WTC11 (cell line): ENCODE measurements at regions not wholly inside any gene's neighbourhood (a gene's known extent, or its start where the extent isn't known, plus 50 kb on each side); places are given as distances from the start of the nearest gene placed in this dataset.

Experiments
- ATAC-seq: fragments of 200-7000 bp; cut with Tn5 transposase; 2 replicates; pipeline ENCODE4 v1.10.0; 2021; ENCODE audit warnings: mild to moderate bottlenecking, moderate library complexity
- CTCF ChIA-PET: fragments of 300-600 bp; sonication (Branson Sonifier 250); formaldehyde crosslinking; loops from one replicate; lab custom pipeline; 2021; ENCODE audit warnings: antibody characterized with exemption; lab: Charles Lee
- POLR2A ChIA-PET: fragments of 350-600 bp; sonication (Branson Sonifier 250); formaldehyde crosslinking; loops from one replicate; lab custom pipeline; 2021; ENCODE audit warnings: antibody characterized with exemption; lab: Charles Lee
- DNase-seq: peaks from one replicate; pipeline ENCODE4 v3.0.0; 2021; ENCODE audit warnings: low spot score
- H3K27ac Mint-ChIP-seq: 2 replicates; pipeline ENCODE4 v1.8.0; 2021; ENCODE audit warnings: mixed read lengths
- H3K27me3 Mint-ChIP-seq: 2 replicates; pipeline ENCODE4 v1.8.0; 2021; ENCODE audit warnings: low read depth, mild to moderate bottlenecking, moderate library complexity, mixed read lengths
- H3K36me3 Mint-ChIP-seq: 2 replicates; pipeline ENCODE4 v1.8.0; 2021; ENCODE audit warnings: mixed read lengths
- H3K4me1 Mint-ChIP-seq: 2 replicates; pipeline ENCODE4 v1.8.0; 2022; ENCODE audit warnings: mixed read lengths
- H3K4me3 Mint-ChIP-seq: 2 replicates; pipeline ENCODE4 v1.8.0; 2021; ENCODE audit warnings: mild to moderate bottlenecking, moderate library complexity, mixed read lengths
- H3K9me3 Mint-ChIP-seq: 2 replicates; pipeline ENCODE4 v1.8.0; 2021; ENCODE audit warnings: mixed read lengths
- AFF4 ChIP-seq: sonication (generic); formaldehyde crosslinking; IDR thresholded peaks from 2 replicates; pipeline ENCODE4 v1.8.1; 2023; ENCODE audit warnings: mild to moderate bottlenecking, missing genetic modification reagents, borderline replicate concordance
- ATF1 ChIP-seq: sonication (generic); formaldehyde crosslinking; IDR thresholded peaks from 2 replicates; pipeline ENCODE4 v1.8.1; 2023; ENCODE audit warnings: mild to moderate bottlenecking, moderate library complexity, missing genetic modification reagents
- ATF2 ChIP-seq: sonication (generic); formaldehyde crosslinking; IDR thresholded peaks from 2 replicates; pipeline ENCODE4 v1.8.1; 2022; ENCODE audit warnings: low read depth, missing genetic modification reagents, borderline replicate concordance
- CBFB ChIP-seq: sonication (generic); formaldehyde crosslinking; IDR thresholded peaks from 2 replicates; pipeline ENCODE4 v1.8.1; 2022; ENCODE audit warnings: mild to moderate bottlenecking, low read depth, missing genetic modification reagents
- E2F4 ChIP-seq: sonication (generic); formaldehyde crosslinking; IDR thresholded peaks from 2 replicates; pipeline ENCODE4 v1.8.1; 2022; ENCODE audit warnings: low read depth, mild to moderate bottlenecking, moderate library complexity, missing genetic modification reagents, borderline replicate concordance
- E2F5 ChIP-seq: sonication (generic); formaldehyde crosslinking; IDR thresholded peaks from 2 replicates; pipeline ENCODE4 v1.8.1; 2022; ENCODE audit warnings: mild to moderate bottlenecking, moderate library complexity, missing genetic modification reagents
- ETV6 ChIP-seq: sonication (generic); formaldehyde crosslinking; IDR thresholded peaks from 2 replicates; pipeline ENCODE4 v1.8.1; 2022; ENCODE audit warnings: mild to moderate bottlenecking, missing genetic modification reagents
- FOXK1 ChIP-seq: sonication (generic); formaldehyde crosslinking; IDR thresholded peaks from 2 replicates; pipeline ENCODE4 v1.8.0; 2022; ENCODE audit warnings: mild to moderate bottlenecking, moderate library complexity, missing genetic modification reagents
- HMGA2 ChIP-seq: fragments of 250-450 bp; sonication (Bioruptor Pico); IDR thresholded peaks from 2 replicates; pipeline ENCODE4 v1.4.0; 2021; ENCODE audit warnings: mild to moderate bottlenecking, moderate library complexity
- NFYB ChIP-seq: sonication (generic); formaldehyde crosslinking; conservative IDR thresholded peaks from 2 replicates; pipeline ENCODE4 v1.8.0; 2022; ENCODE audit warnings: low read depth, missing genetic modification reagents
- RELA ChIP-seq: sonication (generic); formaldehyde crosslinking; IDR thresholded peaks from 2 replicates; pipeline ENCODE4 v1.8.1; 2022; ENCODE audit warnings: missing genetic modification reagents, mild to moderate bottlenecking, borderline replicate concordance
- SMAD4 ChIP-seq: sonication (generic); formaldehyde crosslinking; IDR thresholded peaks from 2 replicates; pipeline ENCODE4 v1.8.0; 2022; ENCODE audit warnings: mild to moderate bottlenecking, missing genetic modification reagents
- STAT6 ChIP-seq: sonication (generic); formaldehyde crosslinking; conservative IDR thresholded peaks from 2 replicates; pipeline ENCODE4 v1.8.1; 2023; ENCODE audit warnings: mild to moderate bottlenecking, low read depth, missing genetic modification reagents, moderate library complexity
- USF1 ChIP-seq: sonication (generic); formaldehyde crosslinking; IDR thresholded peaks from 2 replicates; pipeline ENCODE4 v1.8.0; 2022; ENCODE audit warnings: mild to moderate bottlenecking, missing genetic modification reagents
- ZBTB21 ChIP-seq: sonication (generic); formaldehyde crosslinking; IDR thresholded peaks from 2 replicates; pipeline ENCODE4 v1.8.1; 2023; ENCODE audit warnings: mild to moderate bottlenecking, missing genetic modification reagents, borderline replicate concordance
- ZNF138 ChIP-seq: sonication (generic); formaldehyde crosslinking; conservative IDR thresholded peaks from 2 replicates; pipeline ENCODE4 v1.8.1; 2022; ENCODE audit warnings: mild to moderate bottlenecking, moderate library complexity, missing genetic modification reagents
- ZNF532 ChIP-seq: fragments of 250-450 bp; sonication (Bioruptor Pico); IDR thresholded peaks from 2 replicates; pipeline ENCODE4 v1.9.0; 2021; ENCODE audit warnings: mild to moderate bottlenecking, borderline replicate concordance
- ZNF671 ChIP-seq: fragments of 250-450 bp; sonication (Bioruptor Pico); IDR thresholded peaks from 2 replicates; pipeline ENCODE4 v1.8.0; 2021; ENCODE audit warnings: mild to moderate bottlenecking
- ZSCAN18 ChIP-seq: fragments of 250-450 bp; sonication (Bioruptor Pico); IDR thresholded peaks from 2 replicates; pipeline ENCODE4 v2.1.2; 2022; ENCODE audit warnings: mild to moderate bottlenecking, moderate library complexity

- no peak for TF ChIP-seq AFF4 (CRISPR knock-in tag)
- no peak for TF ChIP-seq USF1 (CRISPR knock-in tag)
- no peak for TF ChIP-seq ATF1 (CRISPR knock-in tag)
- no peak for TF ChIP-seq RELA (CRISPR knock-in tag)
These were observed 54.9 kb upstream of the MAP2 start (continued) for GRCh38 chr2:209368914-209369313.

GRCh38 chr2:209369656-209370055 is 54.2 kb upstream of the MAP2 start:
- Mint-ChIP-seq H3K27ac (no peak overlapping the region), H3K4me1 (no peaks in the 10 kb centered on the region), H3K9me3 (peaks cover 27% of the 10 kb centered on the region), H3K4me3 (no peak overlapping the region), H3K36me3 (peaks cover 8% of the 10 kb centered on the region), H3K27me3 (no peaks in the 10 kb centered on the region; the same call in 1 of the 2 replicates)
- POLR2A ChIA-PET: no interaction called here
- CTCF ChIA-PET: no interaction called here
- ATAC-seq (no peak), DNase-seq (no peak)
- TF ChIP-seq E2F5 (CRISPR knock-in tag) (no peak), CBFB (CRISPR knock-in tag) (no peak), FOXK1 (CRISPR knock-in tag) (no peak), HMGA2 (CRISPR knock-in tag) (no peak), ZBTB21 (CRISPR knock-in tag) (no peak), STAT6 (no peak), ZNF671 (CRISPR knock-in tag) (no peak), NFYB (no peak), E2F4 (no peak), ZNF138 (CRISPR knock-in tag) (no peak), SMAD4 (CRISPR knock-in tag) (no peak), ZNF532 (CRISPR knock-in tag) (no peak), ETV6 (CRISPR knock-in tag) (no peak), ATF2 (CRISPR knock-in tag) (no peak), ZSCAN18 (CRISPR knock-in tag) (no peak)
